ENCODE measurements at regions not wholly inside any gene's neighbourhood (a gene's known extent, or its start where the extent isn't known, plus 50 kb on each side); places are given as distances from the start of the nearest gene placed in this dataset.

GRCh38 chr6:16069222-16069621, 59.7 kb upstream of the MYLIP start:
- TF ChIP-seq EP300 (IDR thresholded peaks at IDR 0.05; ENCODE audit: borderline replicate concordance) (no peak), EGR1 (IDR thresholded peaks at IDR 0.05) (no peak), TAF1 (IDR thresholded peaks at IDR 0.05; ENCODE audit: low read depth) (no peak), YY1 (IDR thresholded peaks at IDR 0.05; ENCODE audit: low read depth) (no peak), NFIC (IDR thresholded peaks at IDR 0.05) (no peak), CEBPB (IDR thresholded peaks at IDR 0.05) (no peak), RAD21 (IDR thresholded peaks at IDR 0.05; ENCODE audit: low read depth) (no peak), TEAD4 (IDR thresholded peaks at IDR 0.05) (no peak)
